ENCODE measurements at regions not wholly inside any gene's neighbourhood (a gene's known extent, or its start where the extent isn't known, plus 50 kb on each side); places are given as distances from the start of the nearest gene placed in this dataset.
A peak's percentile ranks its signal among the peaks of the same experiment; 100 is the strongest.
"Not testable (repeated sequence)": the region's sequence is repeated elsewhere in the genome, so short reads cannot be mapped to it uniquely, and the experiment has no call there.

GRCh38 chr14:105737504-105738246 lies 211.3 kb downstream of the TMEM121 start:
- Histone ChIP-seq H3K27ac (no peak overlapping the region), H3K4me3 (no peak overlapping the region), H3K4me2 (no peak overlapping the region), H3K4me1 (no peaks in the 10 kb centered on the region), H3K9me3 (no peaks in the 10 kb centered on the region)
- no peak for DNase-seq (ENCODE audit: low read depth in 1 of 2, low spot score in 1 of 2)
- ATAC-seq: no peak; a peak in 1 of 6 replicates
- TF ChIP-seq KDM1A (IDR thresholded peaks at IDR 0.05; ENCODE audit: low read depth) (no peak), CBX8 (IDR thresholded peaks at IDR 0.05) (no peak), HOXB13 (CRISPR knock-in tag; IDR thresholded peaks at IDR 0.05; ENCODE audit: low read depth) (no peak), RFX5 (IDR thresholded peaks at IDR 0.05) (no peak), TP53 (CRISPR knock-in tag; IDR thresholded peaks at IDR 0.05) (no peak), SMC3 (IDR thresholded peaks at IDR 0.05) (no peak), HEYL (CRISPR knock-in tag; IDR thresholded peaks at IDR 0.05) (no peak), FOXS1 (CRISPR knock-in tag; IDR thresholded peaks at IDR 0.05) (no peak), MYC (IDR thresholded peaks at IDR 0.05; ENCODE audit: borderline replicate concordance, low read length) (no peak)
- 15% methylated on average over 7 of the region's 17 CpGs for WGBS (ENCODE audit: missing lambda C conversion rate)
- no peak for FAIRE-seq
- CTCF ChIA-PET: no interaction called here
- POLR2A ChIA-PET: no interaction called here

GRCh38 chr14:105738638-105739037 lies 212.3 kb downstream of the TMEM121 start:
- no peak for ATAC-seq
- POLR2A ChIA-PET: no interaction called here

GRCh38 chr14:105739331-105740102 lies 213.1 kb downstream of the TMEM121 start:
- ATAC-seq: no peak
- Histone ChIP-seq H3K4me3 (no peak overlapping the region), H3K4me2 (no peak overlapping the region), H3K9me3 (no peaks in the 10 kb centered on the region), H3K4me1 (no peaks in the 10 kb centered on the region), H3K27ac (no peak overlapping the region)
- no peak for DNase-seq (ENCODE audit: low read depth in 1 of 2, low spot score in 1 of 2)
- ChIA-PET POLR2A (no interaction called here), CTCF (no interaction called here)
- 23% methylated on average over 11 of the region's 14 CpGs for WGBS (ENCODE audit: missing lambda C conversion rate)
- TF ChIP-seq TFCP2L1 (CRISPR knock-in tag; IDR thresholded peaks at IDR 0.05) (no peak), SREBF2 (IDR thresholded peaks at IDR 0.05) (no peak), RNF2 (IDR thresholded peaks at IDR 0.05; ENCODE audit: borderline replicate concordance, low read depth) (no peak), POLR2A (IDR thresholded peaks at IDR 0.05; ENCODE audit: low read length) (no peak), NR3C1 (IDR thresholded peaks at IDR 0.05) (no peak), RCOR1 (IDR thresholded peaks at IDR 0.05; ENCODE audit: low read depth, low read length) (no peak), BHLHE40 (IDR thresholded peaks at IDR 0.05; ENCODE audit: low read depth, low read length) (no peak), ZC3H11A (IDR thresholded peaks at IDR 0.05) (no peak), HMGXB4 (CRISPR knock-in tag; IDR thresholded peaks at IDR 0.05; ENCODE audit: borderline replicate concordance) (no peak), EP300 (IDR thresholded peaks at IDR 0.05) (no peak), POLR2AphosphoS2 (conservative IDR thresholded peaks at IDR 0.05; ENCODE audit: low read length) (no peak)
- no peak for FAIRE-seq

More at GRCh38 chr14:105738638-105739037, 212.3 kb downstream of the TMEM121 start:
- TF ChIP-seq MAX (IDR thresholded peaks at IDR 0.05) (no peak), CBX8 (IDR thresholded peaks at IDR 0.05) (no peak), CBX2 (IDR thresholded peaks at IDR 0.05; ENCODE audit: borderline replicate concordance, low read depth) (no peak), TFCP2L1 (CRISPR knock-in tag; IDR thresholded peaks at IDR 0.05) (no peak), FOSB (CRISPR knock-in tag; IDR thresholded peaks at IDR 0.05) (no peak), POLR2A (IDR thresholded peaks at IDR 0.05; ENCODE audit: low read length) (no peak), ZFP36 (IDR thresholded peaks at IDR 0.05; ENCODE audit: borderline replicate concordance, partially characterized antibody) (no peak), REST (IDR thresholded peaks at IDR 0.05) (no peak)
- H3K4me1 ChIP-seq: no peaks in the 10 kb centered on the region
- FAIRE-seq: no peak
- no peak overlapping the region for H3K4me3 ChIP-seq
- no peak overlapping the region for H3K27ac ChIP-seq
- 62% methylated on average over 1 of the region's 8 CpGs for WGBS (ENCODE audit: missing lambda C conversion rate)
- H3K4me2 ChIP-seq: no peak overlapping the region
- DNase-seq (ENCODE audit: low read depth in 1 of 2, low spot score in 1 of 2): no peak
- no peaks in the 10 kb centered on the region for H3K9me3 ChIP-seq
- CTCF ChIA-PET: no interaction called here

GRCh38 chr14:105740272-105740671 lies 213.9 kb downstream of the TMEM121 start:
- H3K4me2 ChIP-seq; POLR2A ChIA-PET; FAIRE-seq; H3K4me1 ChIP-seq; H3K27ac ChIP-seq; CTCF ChIA-PET; H3K4me3 ChIP-seq; H3K9me3 ChIP-seq; DNase-seq (ENCODE audit: low read depth in 1 of 2, low spot score in 1 of 2): not testable (repeated sequence)
- ATAC-seq: 0 out of 6 replicates have a peak, but pooled peaks of 1 of the 2 experiments have one; percentile 19
- no CpG with 5 or more reads among the region's 18 CpGs for WGBS (ENCODE audit: missing lambda C conversion rate)
